ENCODE measurements at regions not wholly inside any gene's neighbourhood (a gene's known extent, or its start where the extent isn't known, plus 50 kb on each side); places are given as distances from the start of the nearest gene placed in this dataset.

DNA sequence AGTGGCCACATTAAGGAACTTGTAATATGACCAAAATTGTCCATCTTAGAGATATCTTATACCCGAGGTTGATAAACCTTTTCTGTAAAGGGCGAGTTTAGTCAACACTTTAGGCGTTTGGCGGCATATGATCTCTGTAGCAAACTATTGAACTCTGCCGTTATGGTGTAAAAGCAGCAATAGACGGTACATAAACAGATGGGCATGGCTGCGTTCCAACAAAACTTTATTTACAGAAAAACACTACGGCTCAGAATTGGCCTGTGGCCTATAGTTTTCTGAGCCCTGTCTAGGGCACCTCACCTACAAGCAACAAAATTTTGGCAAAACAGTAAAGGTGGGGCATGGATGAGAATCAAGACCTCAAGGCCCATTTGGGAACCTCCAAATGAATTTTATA lies 121.9 kb upstream of the HAAO start:
- Histone ChIP-seq H3K4me3 (ENCODE audit: insufficient read depth, low read length) (no peak overlapping the region), H3K4me1 (ENCODE audit: insufficient read depth, low read length) (peaks cover 6% of the 10 kb centered on the region), H4K20me1 (ENCODE audit: insufficient read depth, low read length) (no peaks in the 10 kb centered on the region), H2AFZ (ENCODE audit: low read length) (no peak overlapping the region), H3K36me3 (ENCODE audit: insufficient read depth, low read length) (no peaks in the 10 kb centered on the region), H3K27me3 (ENCODE audit: insufficient read depth, low read length) (no peaks in the 10 kb centered on the region), H3K4me2 (ENCODE audit: insufficient read depth, low read length) (no peak overlapping the region), H3K79me2 (ENCODE audit: insufficient read depth, low read length) (no peaks in the 10 kb centered on the region), H3K27ac (ENCODE audit: low read depth, low read length) (no peak overlapping the region), H3K9me3 (ENCODE audit: low read depth, low read length) (no peaks in the 10 kb centered on the region)
- no peak for DNase-seq (ENCODE audit: insufficient read length, low spot score, missing footprints)
- TF ChIP-seq, protein P1, sequence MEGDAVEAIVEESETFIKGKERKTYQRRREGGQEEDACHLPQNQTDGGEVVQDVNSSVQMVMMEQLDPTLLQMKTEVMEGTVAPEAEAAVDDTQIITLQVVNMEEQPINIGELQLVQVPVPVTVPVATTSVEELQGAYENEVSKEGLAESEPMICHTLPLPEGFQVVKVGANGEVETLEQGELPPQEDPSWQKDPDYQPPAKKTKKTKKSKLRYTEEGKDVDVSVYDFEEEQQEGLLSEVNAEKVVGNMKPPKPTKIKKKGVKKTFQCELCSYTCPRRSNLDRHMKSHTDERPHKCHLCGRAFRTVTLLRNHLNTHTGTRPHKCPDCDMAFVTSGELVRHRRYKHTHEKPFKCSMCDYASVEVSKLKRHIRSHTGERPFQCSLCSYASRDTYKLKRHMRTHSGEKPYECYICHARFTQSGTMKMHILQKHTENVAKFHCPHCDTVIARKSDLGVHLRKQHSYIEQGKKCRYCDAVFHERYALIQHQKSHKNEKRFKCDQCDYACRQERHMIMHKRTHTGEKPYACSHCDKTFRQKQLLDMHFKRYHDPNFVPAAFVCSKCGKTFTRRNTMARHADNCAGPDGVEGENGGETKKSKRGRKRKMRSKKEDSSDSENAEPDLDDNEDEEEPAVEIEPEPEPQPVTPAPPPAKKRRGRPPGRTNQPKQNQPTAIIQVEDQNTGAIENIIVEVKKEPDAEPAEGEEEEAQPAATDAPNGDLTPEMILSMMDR (IDR thresholded peaks at IDR 0.05; ENCODE audit: extremely low read depth, low read depth, low read length): no peak

DNA sequence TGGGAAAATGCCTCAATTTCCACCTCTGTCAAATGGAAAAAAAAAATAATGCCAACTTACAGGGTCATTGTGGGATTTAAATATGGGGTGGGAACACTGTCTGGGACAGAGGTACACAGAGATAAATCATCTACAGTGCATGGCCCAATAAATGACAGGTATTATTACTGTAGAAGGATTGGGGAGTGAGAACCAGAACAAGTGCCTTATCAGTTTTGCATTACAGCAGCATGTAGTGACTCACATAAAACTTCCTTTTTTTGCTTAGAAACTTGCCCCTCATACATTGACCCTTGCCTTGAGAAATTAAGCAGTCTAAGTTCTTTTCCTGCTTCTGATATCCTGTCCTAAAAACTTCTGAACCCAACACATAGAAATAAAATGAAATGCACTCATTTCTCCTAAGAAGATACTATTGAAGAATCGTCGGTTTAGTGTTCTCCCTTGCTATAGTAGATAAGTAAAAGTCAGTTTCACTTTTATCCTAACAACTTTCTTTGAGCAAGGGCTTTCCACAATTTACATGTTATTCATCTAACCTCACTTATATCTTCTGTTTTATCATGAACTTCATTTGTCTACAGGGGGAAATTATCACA lies 121.0 kb upstream of the HAAO start:
- Histone ChIP-seq H3K36me3 (ENCODE audit: insufficient read depth, low read length) (no peaks in the 10 kb centered on the region), H3K4me2 (ENCODE audit: insufficient read depth, low read length) (peak overlapping the region; percentile 35), H4K20me1 (ENCODE audit: insufficient read depth, low read length) (no peaks in the 10 kb centered on the region), H3K79me2 (ENCODE audit: insufficient read depth, low read length) (no peaks in the 10 kb centered on the region), H2AFZ (ENCODE audit: low read length) (peak overlapping the region; percentile 29), H3K9me3 (ENCODE audit: low read depth, low read length) (no peaks in the 10 kb centered on the region), H3K27ac (ENCODE audit: low read depth, low read length) (no peak overlapping the region), H3K27me3 (ENCODE audit: insufficient read depth, low read length) (no peaks in the 10 kb centered on the region), H3K4me1 (ENCODE audit: insufficient read depth, low read length) (peaks cover 11% of the 10 kb centered on the region), H3K4me3 (ENCODE audit: insufficient read depth, low read length) (no peak overlapping the region)
- TF ChIP-seq, protein P1 (IDR thresholded peaks at IDR 0.05; ENCODE audit: extremely low read depth, low read depth, low read length): no peak
- DNase-seq (ENCODE audit: insufficient read length, low spot score, missing footprints): no peak

DNA sequence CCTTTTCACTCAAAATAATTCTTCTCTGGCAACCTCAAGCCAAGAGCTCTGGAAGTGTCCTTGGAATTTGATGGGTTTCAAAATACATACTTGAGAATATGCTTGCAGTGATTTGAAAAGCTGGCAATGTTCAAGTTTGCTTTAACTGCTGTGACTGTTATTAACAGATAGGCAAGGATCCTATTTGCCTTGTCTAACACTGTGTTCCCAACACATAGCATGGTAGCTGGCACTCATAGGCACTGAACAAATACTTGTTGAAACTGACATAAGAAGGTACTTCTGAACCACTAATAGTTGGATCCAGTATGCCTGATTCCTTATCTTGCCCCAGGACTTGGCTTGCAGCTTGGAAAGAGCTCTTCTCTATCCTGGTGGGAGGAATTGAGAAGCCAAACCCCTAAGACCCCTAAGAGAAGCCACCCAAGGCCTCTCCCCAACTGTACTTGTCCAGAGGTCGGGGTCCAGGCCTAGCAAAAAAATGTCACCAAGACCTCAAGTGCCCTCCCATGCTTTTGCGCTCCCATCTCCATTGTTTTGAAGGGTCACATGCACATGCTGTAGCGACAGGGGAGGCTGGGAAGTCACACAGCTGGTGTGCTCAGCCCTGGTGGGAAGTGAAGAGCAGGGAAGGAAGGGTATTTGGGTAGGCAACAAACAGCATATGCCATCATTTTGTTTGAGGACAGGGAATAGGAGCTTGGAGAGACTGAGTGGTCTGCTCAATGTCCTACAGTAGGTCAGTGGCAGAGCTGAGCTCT lies 118.4 kb upstream of the HAAO start:
- H3K27me3 ChIP-seq (ENCODE audit: insufficient read depth, low read length): no peaks in the 10 kb centered on the region
- H3K4me3 ChIP-seq (ENCODE audit: insufficient read depth, low read length): no peak overlapping the region
- TF ChIP-seq, protein P1 (IDR thresholded peaks at IDR 0.05; ENCODE audit: extremely low read depth, low read depth, low read length): no peak
- no peak for DNase-seq (ENCODE audit: insufficient read length, low spot score, missing footprints)
- no peak overlapping the region for H2AFZ ChIP-seq (ENCODE audit: low read length)
- H3K36me3 ChIP-seq (ENCODE audit: insufficient read depth, low read length): no peaks in the 10 kb centered on the region
- no peak overlapping the region for H3K27ac ChIP-seq (ENCODE audit: low read depth, low read length)
- H3K4me1 ChIP-seq (ENCODE audit: insufficient read depth, low read length): peaks cover 30% of the 10 kb centered on the region
- no peak overlapping the region for H3K4me2 ChIP-seq (ENCODE audit: insufficient read depth, low read length)
- no peaks in the 10 kb centered on the region for H3K9me3 ChIP-seq (ENCODE audit: low read depth, low read length)
- no peaks in the 10 kb centered on the region for H4K20me1 ChIP-seq (ENCODE audit: insufficient read depth, low read length)
- no peaks in the 10 kb centered on the region for H3K79me2 ChIP-seq (ENCODE audit: insufficient read depth, low read length)

DNA sequence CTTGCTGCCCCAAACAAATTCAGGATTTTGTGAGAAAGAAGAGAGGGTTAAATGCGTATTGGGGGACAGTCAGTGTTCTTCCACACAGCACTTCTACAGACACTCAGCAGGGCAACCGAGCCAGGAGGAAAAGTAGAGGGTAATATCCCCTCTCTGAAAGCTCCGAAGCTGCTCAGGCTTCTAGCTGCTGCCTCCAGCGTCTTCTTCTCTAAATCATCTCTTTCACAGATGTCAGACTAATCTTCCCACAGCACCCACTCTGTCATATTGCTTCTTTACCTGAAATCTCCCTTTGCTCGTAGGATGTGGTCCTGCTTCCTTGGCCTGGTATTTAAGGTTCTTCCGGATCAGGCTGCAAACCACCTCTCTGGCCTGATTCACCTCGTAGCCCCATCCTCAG lies 117.6 kb upstream of the HAAO start:
- Histone ChIP-seq H3K27ac (ENCODE audit: low read depth, low read length) (no peak overlapping the region), H3K36me3 (ENCODE audit: insufficient read depth, low read length) (no peaks in the 10 kb centered on the region), H2AFZ (ENCODE audit: low read length) (no peak overlapping the region), H3K27me3 (ENCODE audit: insufficient read depth, low read length) (no peaks in the 10 kb centered on the region), H3K4me1 (ENCODE audit: insufficient read depth, low read length) (peaks cover 34% of the 10 kb centered on the region), H3K79me2 (ENCODE audit: insufficient read depth, low read length) (no peaks in the 10 kb centered on the region), H3K9me3 (ENCODE audit: low read depth, low read length) (no peaks in the 10 kb centered on the region), H3K4me2 (ENCODE audit: insufficient read depth, low read length) (no peak overlapping the region), H4K20me1 (ENCODE audit: insufficient read depth, low read length) (no peaks in the 10 kb centered on the region), H3K4me3 (ENCODE audit: insufficient read depth, low read length) (no peak overlapping the region)
- TF ChIP-seq, protein P1 (IDR thresholded peaks at IDR 0.05; ENCODE audit: extremely low read depth, low read depth, low read length): no peak
- no peak for DNase-seq (ENCODE audit: insufficient read length, low spot score, missing footprints)

Measured in osteoblast (primary cell).